Ishikawa (cell line): ENCODE measurements at regions not wholly inside any gene's neighbourhood (a gene's known extent, or its start where the extent isn't known, plus 50 kb on each side); places are given as distances from the start of the nearest gene placed in this dataset.

Experiments used
- CEBPB ChIP-seq: IDR thresholded peaks from 2 replicates; pipeline ENCODE4 v1.6.1; 2012
- CREB1 ChIP-seq: IDR thresholded peaks from 2 replicates; pipeline ENCODE4 v1.6.1; 2012; ENCODE audit warnings: low read depth
- EGR1 ChIP-seq: IDR thresholded peaks from 2 replicates; pipeline ENCODE4 v1.6.1; 2012
- EP300 ChIP-seq: IDR thresholded peaks from 2 replicates; pipeline ENCODE4 v1.6.1; 2012; ENCODE audit warnings: borderline replicate concordance
- FOXM1 ChIP-seq: IDR thresholded peaks from 2 replicates; pipeline ENCODE4 v1.6.1; 2012; ENCODE audit warnings: low read depth, borderline replicate concordance
- NFIC ChIP-seq: IDR thresholded peaks from 2 replicates; pipeline ENCODE4 v1.6.1; 2012
- RAD21 ChIP-seq: IDR thresholded peaks from 2 replicates; pipeline ENCODE4 v1.6.1; 2012; ENCODE audit warnings: low read depth
- REST ChIP-seq: IDR thresholded peaks from 2 replicates; pipeline ENCODE4 v1.6.1; 2012; ENCODE audit warnings: low read depth, mild to moderate bottlenecking
- TAF1 ChIP-seq: IDR thresholded peaks from 2 replicates; pipeline ENCODE4 v1.6.1; 2012; ENCODE audit warnings: low read depth, mild to moderate bottlenecking
- TCF12 ChIP-seq: IDR thresholded peaks from 2 replicates; pipeline ENCODE4 v1.6.1; 2012; ENCODE audit warnings: low read depth
- TEAD4 ChIP-seq: IDR thresholded peaks from 2 replicates; pipeline ENCODE4 v1.6.1; 2012
- USF1 ChIP-seq: IDR thresholded peaks from 2 replicates; pipeline ENCODE4 v1.6.1; 2012
- YY1 ChIP-seq: IDR thresholded peaks from 2 replicates; pipeline ENCODE4 v1.6.1; 2012; ENCODE audit warnings: low read depth
- ZBTB7A ChIP-seq: IDR thresholded peaks from 2 replicates; pipeline ENCODE4 v1.6.1; 2012; ENCODE audit warnings: low read depth
- TF ChIP-seq, protein P1 (sequence below): IDR thresholded peaks from 2 replicates; pipeline ENCODE4 v1.6.1; 2012

GRCh38 chr7:115477193-115477651 is 553.3 kb downstream of the TFEC start:
- no peak for TF ChIP-seq TAF1
- no peak for TF ChIP-seq TEAD4
- TF ChIP-seq RAD21, result no peak
- TF ChIP-seq REST, result no peak
- TF ChIP-seq, protein P1, sequence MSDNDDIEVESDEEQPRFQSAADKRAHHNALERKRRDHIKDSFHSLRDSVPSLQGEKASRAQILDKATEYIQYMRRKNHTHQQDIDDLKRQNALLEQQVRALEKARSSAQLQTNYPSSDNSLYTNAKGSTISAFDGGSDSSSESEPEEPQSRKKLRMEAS, result no peak
- TF ChIP-seq YY1, result no peak
- TF ChIP-seq EP300, result no peak
- TF ChIP-seq ZBTB7A, result no peak
- no peak for TF ChIP-seq CREB1
- no peak for TF ChIP-seq EGR1
- TF ChIP-seq TCF12, result no peak
- TF ChIP-seq NFIC, result no peak

- TF ChIP-seq RAD21, result no peak
- no peak for TF ChIP-seq CEBPB
- TF ChIP-seq USF1, result no peak
- TF ChIP-seq, protein P1, result no peak
- TF ChIP-seq FOXM1, result no peak
- no peak for TF ChIP-seq EP300
- no peak for TF ChIP-seq EGR1
- TF ChIP-seq REST, result no peak
- no peak for TF ChIP-seq TEAD4
- no peak for TF ChIP-seq CREB1
- TF ChIP-seq TAF1, result no peak
- no peak for TF ChIP-seq YY1
Observed at GRCh38 chr7:115476671-115477181, 553.8 kb downstream of the TFEC start.

DNA sequence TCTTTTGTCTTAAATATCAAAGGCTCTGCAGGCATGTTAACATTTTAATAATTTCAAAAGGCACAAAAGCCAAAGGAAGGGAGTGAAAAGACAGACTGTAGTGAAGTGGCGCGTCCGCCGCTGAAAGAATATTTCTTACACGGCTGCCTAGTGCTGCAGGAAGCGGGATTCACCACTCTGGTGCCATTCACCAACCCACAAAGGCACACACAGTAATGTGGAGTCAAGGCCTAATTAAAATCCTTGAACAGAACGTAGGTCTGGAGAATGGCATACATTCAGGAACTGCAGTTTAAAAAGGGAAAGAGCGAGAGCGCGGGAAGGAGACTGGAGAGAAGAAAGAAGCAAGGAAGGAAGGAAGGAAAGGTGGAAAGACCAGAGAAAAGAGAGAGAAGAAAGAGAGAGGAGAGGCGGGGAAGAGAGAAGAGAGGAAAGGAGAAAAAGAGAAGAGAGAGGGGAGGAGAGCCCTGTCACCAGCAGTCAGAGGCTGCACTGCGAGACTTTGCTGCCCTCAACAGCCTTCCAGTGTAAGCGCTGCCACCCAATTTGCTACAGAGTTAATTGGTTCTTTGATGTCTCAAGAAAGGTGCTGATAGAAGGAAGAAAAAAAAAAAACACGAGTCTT is 554.0 kb downstream of the MDFIC start:
- TF ChIP-seq TEAD4 (no peak), USF1 (no peak), TAF1 (no peak), EGR1 (no peak), EP300 (no peak), TCF12 (no peak), YY1 (no peak)

- TF ChIP-seq, protein P1, result no peak
- no peak for TF ChIP-seq EGR1
- TF ChIP-seq TCF12, result no peak
- TF ChIP-seq CEBPB, result no peak
- no peak for TF ChIP-seq ZBTB7A
- TF ChIP-seq TEAD4, result no peak
- TF ChIP-seq FOXM1, result no peak
- no peak for TF ChIP-seq RAD21
- TF ChIP-seq NFIC, result no peak
- TF ChIP-seq USF1, result no peak
- no peak for TF ChIP-seq EP300
Observed at GRCh38 chr7:115475206-115475605, 553.3 kb downstream of the MDFIC start.

DNA sequence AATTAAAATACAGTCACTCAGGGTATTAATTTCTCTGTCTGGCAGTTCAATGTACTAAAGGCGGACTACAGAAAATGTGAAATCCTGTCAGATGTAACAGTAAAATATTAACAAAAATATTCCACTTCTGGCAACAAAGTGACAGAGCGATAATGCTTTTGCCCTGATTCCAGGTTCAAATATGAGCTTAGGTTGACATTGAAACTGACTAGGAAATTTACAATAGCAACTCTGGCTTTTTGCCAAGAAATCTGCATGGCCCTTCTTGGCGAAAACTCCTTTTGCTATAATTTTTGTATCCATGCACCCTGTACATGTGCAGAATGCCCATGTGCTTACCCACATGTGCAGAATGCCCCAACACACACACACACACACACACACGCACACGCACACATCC is 552.2 kb downstream of the MDFIC start:
- no peak for TF ChIP-seq RAD21
